Activated CD8-positive, alpha-beta T cell treated with anti-CD3 and anti-CD28 coated beads for 36 hours (primary cell): ENCODE measurements at regions not wholly inside any gene's neighbourhood (a gene's known extent, or its start where the extent isn't known, plus 50 kb on each side); places are given as distances from the start of the nearest gene placed in this dataset.

Experiments
- ATAC-seq: fragments of 200-7000 bp; cut with Tn5 transposase; one replicate; pipeline ENCODE4 v1.10.0; 2021; ENCODE audit warnings: mild to moderate bottlenecking, moderate library complexity
- CTCF ChIA-PET: fragments of 350-600 bp; sonication (Branson Sonifier 250); formaldehyde crosslinking; loops from one replicate; lab custom pipeline; 2021; ENCODE audit warnings: antibody characterized with exemption; lab: Charles Lee
- POLR2A ChIA-PET: fragments of 350-600 bp; sonication (Branson Sonifier 250); formaldehyde crosslinking; loops from one replicate; lab custom pipeline; 2021; ENCODE audit warnings: antibody characterized with exemption; lab: Charles Lee
- DNase-seq: peaks from one replicate; pipeline ENCODE4 v3.0.0-alpha.2; 2020
- H3K27ac Mint-ChIP-seq: one replicate; pipeline ENCODE4 v1.8.0; 2021; ENCODE audit warnings: mild to moderate bottlenecking, mixed read lengths
- H3K27me3 Mint-ChIP-seq: one replicate; pipeline ENCODE4 v1.8.0; 2021; ENCODE audit warnings: mixed read lengths
- H3K36me3 Mint-ChIP-seq: one replicate; pipeline ENCODE4 v1.8.0; 2021; ENCODE audit warnings: low read depth, mixed read lengths
- H3K4me1 Mint-ChIP-seq: one replicate; pipeline ENCODE4 v1.8.0; 2021; ENCODE audit warnings: low read depth, mixed read lengths
- H3K4me3 Mint-ChIP-seq: one replicate; pipeline ENCODE4 v1.8.0; 2021; ENCODE audit warnings: mild to moderate bottlenecking, moderate library complexity, mixed read lengths
- H3K9me3 Mint-ChIP-seq: one replicate; pipeline ENCODE4 v1.8.0; 2021; ENCODE audit warnings: mixed read lengths
- CTCF ChIP-seq: fragments of 200-600 bp; IDR thresholded peaks from one replicate; pipeline ENCODE4 v1.8.0; 2022; ENCODE audit warnings: antibody characterized with exemption, mild to moderate bottlenecking
- intact Hi-C: fragments of 100-400 bp; cut with micrococcal nuclease; formaldehyde crosslinking; loops from one replicate; pipeline ENCODE4 v1.10.0; 2022

GRCh38 chr9:118529624-118530214, 825.5 kb downstream of the TLR4 start:
- POLR2A ChIA-PET, result no interaction called here
- Mint-ChIP-seq H3K4me3 (no peak overlapping the region), H3K36me3 (no peaks in the 10 kb centered on the region), H3K9me3 (no peaks in the 10 kb centered on the region), H3K27ac (no peak overlapping the region), H3K27me3 (no peaks in the 10 kb centered on the region), H3K4me1 (no peaks in the 10 kb centered on the region)
- intact Hi-C loops, result no loop called here
- no peak for DNase-seq
- CTCF ChIA-PET, result no interaction called here
- no peak for ATAC-seq
- TF ChIP-seq CTCF, result no peak

GRCh38 chr9:118532592-118532991, 828.4 kb downstream of the TLR4 start:
- H3K36me3 Mint-ChIP-seq, result no peaks in the 10 kb centered on the region

GRCh38 chr9:118533101-118533500, 828.9 kb downstream of the TLR4 start:
- intact Hi-C loops, result no loop called here
- ATAC-seq (no peak), DNase-seq (no peak)
- no peaks in the 10 kb centered on the region for H3K9me3 Mint-ChIP-seq
- H3K36me3 Mint-ChIP-seq, result no peaks in the 10 kb centered on the region
- ChIA-PET POLR2A (no interaction called here), CTCF (no interaction called here)
- H3K4me3 Mint-ChIP-seq, result no peak overlapping the region
- H3K27me3 Mint-ChIP-seq, result no peaks in the 10 kb centered on the region
- no peaks in the 10 kb centered on the region for H3K4me1 Mint-ChIP-seq
- no peak for TF ChIP-seq CTCF
- no peak overlapping the region for H3K27ac Mint-ChIP-seq

More at GRCh38 chr9:118532592-118532991, 828.4 kb downstream of the TLR4 start:
- ATAC-seq, result no peak
- CTCF ChIA-PET, result no interaction called here
- Mint-ChIP-seq H3K4me1 (no peaks in the 10 kb centered on the region), H3K4me3 (no peak overlapping the region), H3K27me3 (no peaks in the 10 kb centered on the region), H3K9me3 (no peaks in the 10 kb centered on the region), H3K27ac (no peak overlapping the region)
- POLR2A ChIA-PET, result no interaction called here
- TF ChIP-seq CTCF, result no peak
- intact Hi-C loops, result no loop called here
- no peak for DNase-seq

- Mint-ChIP-seq H3K27ac (no peak overlapping the region), H3K27me3 (no peaks in the 10 kb centered on the region), H3K4me1 (no peaks in the 10 kb centered on the region), H3K36me3 (no peaks in the 10 kb centered on the region), H3K9me3 (no peaks in the 10 kb centered on the region), H3K4me3 (no peak overlapping the region)
- no peak for ATAC-seq
- ChIA-PET POLR2A (no interaction called here), CTCF (no interaction called here)
- no peak for TF ChIP-seq CTCF
- intact Hi-C loops, result no loop called here
- no peak for DNase-seq
Observed at GRCh38 chr9:118533850-118534249, 829.6 kb downstream of the TLR4 start.

- H3K4me1 Mint-ChIP-seq, result no peaks in the 10 kb centered on the region
- intact Hi-C loops, result no loop called here
- ChIA-PET CTCF (no interaction called here), POLR2A (no interaction called here)
- no peaks in the 10 kb centered on the region for H3K36me3 Mint-ChIP-seq
- no peaks in the 10 kb centered on the region for H3K9me3 Mint-ChIP-seq
- TF ChIP-seq CTCF, result no peak
- H3K4me3 Mint-ChIP-seq, result no peak overlapping the region
- no peak overlapping the region for H3K27ac Mint-ChIP-seq
- no peaks in the 10 kb centered on the region for H3K27me3 Mint-ChIP-seq
- ATAC-seq (no peak), DNase-seq (no peak)
Observed at GRCh38 chr9:118536153-118536552, 832.0 kb downstream of the TLR4 start.
